ENCODE measurements at regions not wholly inside any gene's neighbourhood (a gene's known extent, or its start where the extent isn't known, plus 50 kb on each side); places are given as distances from the start of the nearest gene placed in this dataset.

DNA sequence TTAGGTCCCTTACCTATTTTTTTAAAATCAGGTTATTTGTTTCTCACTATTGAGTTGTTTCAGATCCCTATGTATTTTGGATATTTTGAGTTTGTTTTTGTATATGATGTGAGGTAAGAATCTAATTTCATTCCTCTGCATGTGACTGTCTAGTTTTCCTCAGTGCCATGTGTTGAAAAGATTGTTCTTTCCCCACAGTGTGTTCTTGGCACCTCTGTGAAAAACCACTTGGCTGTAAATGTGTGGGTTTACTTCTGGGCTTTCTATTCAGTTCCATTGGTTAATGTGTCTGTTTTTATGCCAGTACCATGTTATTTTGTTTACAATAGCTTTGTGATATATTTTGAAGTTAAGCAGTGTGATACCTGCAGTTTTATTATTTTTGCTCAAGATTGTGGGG, 1516.4 kb downstream of the AACS start:
- TF ChIP-seq, protein P1, sequence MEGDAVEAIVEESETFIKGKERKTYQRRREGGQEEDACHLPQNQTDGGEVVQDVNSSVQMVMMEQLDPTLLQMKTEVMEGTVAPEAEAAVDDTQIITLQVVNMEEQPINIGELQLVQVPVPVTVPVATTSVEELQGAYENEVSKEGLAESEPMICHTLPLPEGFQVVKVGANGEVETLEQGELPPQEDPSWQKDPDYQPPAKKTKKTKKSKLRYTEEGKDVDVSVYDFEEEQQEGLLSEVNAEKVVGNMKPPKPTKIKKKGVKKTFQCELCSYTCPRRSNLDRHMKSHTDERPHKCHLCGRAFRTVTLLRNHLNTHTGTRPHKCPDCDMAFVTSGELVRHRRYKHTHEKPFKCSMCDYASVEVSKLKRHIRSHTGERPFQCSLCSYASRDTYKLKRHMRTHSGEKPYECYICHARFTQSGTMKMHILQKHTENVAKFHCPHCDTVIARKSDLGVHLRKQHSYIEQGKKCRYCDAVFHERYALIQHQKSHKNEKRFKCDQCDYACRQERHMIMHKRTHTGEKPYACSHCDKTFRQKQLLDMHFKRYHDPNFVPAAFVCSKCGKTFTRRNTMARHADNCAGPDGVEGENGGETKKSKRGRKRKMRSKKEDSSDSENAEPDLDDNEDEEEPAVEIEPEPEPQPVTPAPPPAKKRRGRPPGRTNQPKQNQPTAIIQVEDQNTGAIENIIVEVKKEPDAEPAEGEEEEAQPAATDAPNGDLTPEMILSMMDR (IDR thresholded peaks at IDR 0.05): no peak
- no peak for TF ChIP-seq POLR2A (IDR thresholded peaks at IDR 0.05)
